Neural cell (in vitro differentiated cells): ENCODE measurements at regions not wholly inside any gene's neighbourhood (a gene's known extent, or its start where the extent isn't known, plus 50 kb on each side); places are given as distances from the start of the nearest gene placed in this dataset.

Experiments used
- H2AFZ ChIP-seq: fragments of 200-600, 300-800 bp; sonication (generic), shearing (Covaris generic); 2 replicates; pipeline ENCODE4 v1.6.0; 2014; ENCODE audit warnings: low read depth, mild to moderate bottlenecking, antibody characterized with exemption, low read length, moderate library complexity
- H3F3A ChIP-seq: fragments of 200-600 bp; shearing (Covaris generic); 2 replicates; pipeline ENCODE4 v1.6.1; 2016; ENCODE audit warnings: mild to moderate bottlenecking, moderate library complexity, mixed read lengths, antibody characterized with exemption, low read length; ENCODE audit not compliant: insufficient read depth, poor library complexity, severe bottlenecking
- H3K27ac ChIP-seq: fragments of 200-600, 300-800 bp; sonication (generic), shearing (Covaris generic); 2 replicates; pipeline ENCODE4 v1.5.1; 2014; ENCODE audit warnings: mild to moderate bottlenecking, low read length, moderate library complexity
- H3K27me3 ChIP-seq: fragments of 300-800, 200-600 bp; sonication (generic), shearing (Covaris generic); 2 replicates; pipeline ENCODE4 v1.6.0; 2014; ENCODE audit warnings: mild to moderate bottlenecking, low read depth, low read length, moderate library complexity; ENCODE audit not compliant: insufficient read depth
- H3K36me3 ChIP-seq: fragments of 300-800, 200-600 bp; sonication (generic), shearing (Covaris generic); 2 replicates; pipeline ENCODE4 v1.5.1; 2014; ENCODE audit warnings: mild to moderate bottlenecking, antibody characterized with exemption, low read length, moderate library complexity; ENCODE audit not compliant: insufficient read depth
- H3K4me2 ChIP-seq: fragments of 300-800, 200-600 bp; sonication (generic), shearing (Covaris generic); 2 replicates; pipeline ENCODE4 v1.6.0; 2014; ENCODE audit warnings: mild to moderate bottlenecking, low read length
- H3K4me3 ChIP-seq: fragments of 300-800, 200-600 bp; sonication (generic), shearing (Covaris generic); 2 replicates; pipeline ENCODE4 v1.5.1; 2014; ENCODE audit warnings: mild to moderate bottlenecking, low read length, moderate library complexity
- H3K79me2 ChIP-seq: fragments of 200-600 bp; shearing (Covaris generic); replicated peaks from 2 replicates; pipeline ENCODE4 v1.6.0; 2014; ENCODE audit warnings: mild to moderate bottlenecking, low read length, moderate library complexity; ENCODE audit not compliant: insufficient read depth
- H3K9ac ChIP-seq: fragments of 300-800, 200-600 bp; sonication (generic), shearing (Covaris generic); 2 replicates; pipeline ENCODE4 v1.6.1; 2016; ENCODE audit warnings: mild to moderate bottlenecking, low read length, mixed read lengths
- H3K9me2 ChIP-seq: fragments of 200-600 bp; shearing (Covaris generic); 2 replicates; pipeline ENCODE4 v1.6.1; 2016; ENCODE audit warnings: mild to moderate bottlenecking, low read length, mixed read lengths; ENCODE audit not compliant: insufficient read depth
- H3K9me3 ChIP-seq: fragments of 200-600, 300-800 bp; sonication (generic), shearing (Covaris generic); 2 replicates; pipeline ENCODE4 v1.6.1; 2016; ENCODE audit warnings: mild to moderate bottlenecking, mixed run types, low read length, moderate library complexity, mixed read lengths
- H4K20me1 ChIP-seq: fragments of 200-600 bp; shearing (Covaris generic); 2 replicates; pipeline ENCODE4 v1.6.1; 2016; ENCODE audit warnings: mild to moderate bottlenecking, mixed run types; ENCODE audit not compliant: insufficient read depth
- SMC3 ChIP-seq: fragments of 450-650 bp; conservative IDR thresholded peaks from 2 replicates; pipeline ENCODE4 v1.6.1; 2014; ENCODE audit warnings: antibody characterized with exemption, mild to moderate bottlenecking, moderate library complexity; ENCODE audit not compliant: poor library complexity
- TAF1 ChIP-seq: IDR thresholded peaks from 2 replicates; pipeline ENCODE4 v1.6.1; 2012; ENCODE audit warnings: low read depth
- TF ChIP-seq, protein P1 (sequence below): IDR thresholded peaks from 2 replicates; pipeline ENCODE4 v1.6.1; 2012; ENCODE audit warnings: borderline replicate concordance

DNA sequence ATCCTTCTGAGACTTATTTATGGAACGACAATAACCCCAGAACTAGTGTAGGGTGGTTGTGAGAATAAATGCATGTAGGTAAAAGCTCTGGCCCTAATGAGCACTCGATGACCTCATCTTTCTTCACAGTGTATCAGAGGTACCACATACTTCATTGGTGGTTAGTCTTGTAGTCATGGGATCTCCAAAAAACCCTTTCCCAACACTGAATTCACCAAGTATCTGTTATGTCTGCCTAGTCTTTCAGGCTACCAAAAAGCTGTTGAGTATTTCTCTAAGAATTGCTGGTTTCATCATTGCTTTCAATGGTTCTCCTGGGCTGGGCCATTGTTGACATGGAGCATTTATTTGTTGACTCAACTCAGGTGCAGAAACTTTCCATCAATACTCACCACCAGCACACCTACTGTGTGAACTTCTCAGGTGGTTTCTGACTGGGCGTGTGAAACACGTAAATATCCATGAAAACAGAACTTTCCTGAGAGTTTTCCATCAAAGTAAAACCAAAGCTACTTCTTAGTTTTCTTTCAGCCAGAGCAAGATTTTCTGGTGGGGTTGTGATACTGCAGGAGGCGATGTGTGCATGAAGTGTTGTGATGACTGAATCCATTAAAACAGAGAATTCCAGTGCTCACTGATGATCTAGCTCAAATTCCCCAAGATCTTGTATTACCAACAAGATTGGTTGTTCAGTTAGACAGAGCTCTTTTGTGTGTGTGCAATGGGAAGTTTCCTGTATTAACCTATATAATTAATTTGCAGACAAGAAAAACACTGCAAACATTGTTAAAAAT is 51.4 kb upstream of the SLC35B4 start:
- H3K9me3 ChIP-seq: no peaks in the 10 kb centered on the region
- no peak overlapping the region for H3K4me2 ChIP-seq
- H3K9me2 ChIP-seq: no peaks in the 10 kb centered on the region
- no peaks in the 10 kb centered on the region for H3K79me2 ChIP-seq
- H2AFZ ChIP-seq: no peak overlapping the region
- no peaks in the 10 kb centered on the region for H3K27me3 ChIP-seq
- H3K9ac ChIP-seq: no peak overlapping the region
- no peak overlapping the region for H3K4me3 ChIP-seq
- peak overlapping the region; percentile 98 for H3K27ac ChIP-seq
- H3K36me3 ChIP-seq: no peaks in the 10 kb centered on the region
- H4K20me1 ChIP-seq: no peaks in the 10 kb centered on the region
- TF ChIP-seq, protein P1, sequence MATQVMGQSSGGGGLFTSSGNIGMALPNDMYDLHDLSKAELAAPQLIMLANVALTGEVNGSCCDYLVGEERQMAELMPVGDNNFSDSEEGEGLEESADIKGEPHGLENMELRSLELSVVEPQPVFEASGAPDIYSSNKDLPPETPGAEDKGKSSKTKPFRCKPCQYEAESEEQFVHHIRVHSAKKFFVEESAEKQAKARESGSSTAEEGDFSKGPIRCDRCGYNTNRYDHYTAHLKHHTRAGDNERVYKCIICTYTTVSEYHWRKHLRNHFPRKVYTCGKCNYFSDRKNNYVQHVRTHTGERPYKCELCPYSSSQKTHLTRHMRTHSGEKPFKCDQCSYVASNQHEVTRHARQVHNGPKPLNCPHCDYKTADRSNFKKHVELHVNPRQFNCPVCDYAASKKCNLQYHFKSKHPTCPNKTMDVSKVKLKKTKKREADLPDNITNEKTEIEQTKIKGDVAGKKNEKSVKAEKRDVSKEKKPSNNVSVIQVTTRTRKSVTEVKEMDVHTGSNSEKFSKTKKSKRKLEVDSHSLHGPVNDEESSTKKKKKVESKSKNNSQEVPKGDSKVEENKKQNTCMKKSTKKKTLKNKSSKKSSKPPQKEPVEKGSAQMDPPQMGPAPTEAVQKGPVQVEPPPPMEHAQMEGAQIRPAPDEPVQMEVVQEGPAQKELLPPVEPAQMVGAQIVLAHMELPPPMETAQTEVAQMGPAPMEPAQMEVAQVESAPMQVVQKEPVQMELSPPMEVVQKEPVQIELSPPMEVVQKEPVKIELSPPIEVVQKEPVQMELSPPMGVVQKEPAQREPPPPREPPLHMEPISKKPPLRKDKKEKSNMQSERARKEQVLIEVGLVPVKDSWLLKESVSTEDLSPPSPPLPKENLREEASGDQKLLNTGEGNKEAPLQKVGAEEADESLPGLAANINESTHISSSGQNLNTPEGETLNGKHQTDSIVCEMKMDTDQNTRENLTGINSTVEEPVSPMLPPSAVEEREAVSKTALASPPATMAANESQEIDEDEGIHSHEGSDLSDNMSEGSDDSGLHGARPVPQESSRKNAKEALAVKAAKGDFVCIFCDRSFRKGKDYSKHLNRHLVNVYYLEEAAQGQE: no peak
- TF ChIP-seq SMC3: no peak
- no peak for TF ChIP-seq TAF1
- no peaks in the 10 kb centered on the region for H3F3A ChIP-seq
